NCI-H748 treated with DMSO at 0.1 percent for 48 hours (cell line): ENCODE measurements at regions not wholly inside any gene's neighbourhood (a gene's known extent, or its start where the extent isn't known, plus 50 kb on each side); places are given as distances from the start of the nearest gene placed in this dataset.

ENCODE experiments used
- DNase-seq: peaks from one replicate; lab custom pipeline; 2025; lab: John Stamatoyannopoulos, UW

DNA sequence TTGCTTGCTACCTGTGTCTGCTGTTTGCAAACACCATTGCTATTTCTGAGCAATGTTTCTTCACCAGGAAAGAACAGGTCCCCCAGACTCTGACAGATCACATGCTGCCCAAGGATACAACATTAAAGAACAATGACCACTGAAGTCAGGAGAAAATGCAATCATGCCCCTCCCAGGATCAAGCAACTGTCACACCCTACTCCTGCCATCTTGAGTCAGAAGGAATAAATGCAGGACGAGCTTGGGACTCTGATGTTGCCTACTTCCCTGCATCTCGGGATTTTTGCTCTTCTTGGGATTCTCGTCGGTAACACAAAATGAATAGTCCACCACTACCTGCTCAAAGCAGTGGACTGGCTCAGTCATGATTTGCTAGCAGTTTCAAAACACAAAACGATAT is 490.6 kb downstream of the COG6 start:
- DNase-seq: no peak

GRCh38 chr13:40146611-40147117 is 491.2 kb downstream of the COG6 start:
- DNase-seq: no peak

DNA sequence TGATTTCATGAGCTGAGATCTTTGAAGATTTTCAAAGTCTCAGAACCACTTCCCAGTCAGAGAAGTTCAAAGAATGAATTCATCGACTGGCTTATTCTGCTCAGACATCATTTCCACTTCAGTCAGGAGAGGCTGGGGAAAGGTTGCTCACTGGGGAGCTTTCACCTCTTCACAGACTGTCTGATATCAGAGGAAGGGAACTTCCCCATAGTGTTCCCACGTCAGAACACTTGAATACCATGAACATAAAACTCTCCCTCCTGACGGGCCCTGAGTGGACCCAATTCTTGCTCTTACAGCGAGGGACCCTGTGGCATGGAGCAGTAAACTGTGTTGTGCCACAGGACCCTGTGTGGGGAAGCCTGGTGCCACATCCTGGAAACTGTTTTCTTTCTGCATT is 492.6 kb downstream of the COG6 start:
- no peak for DNase-seq

DNA sequence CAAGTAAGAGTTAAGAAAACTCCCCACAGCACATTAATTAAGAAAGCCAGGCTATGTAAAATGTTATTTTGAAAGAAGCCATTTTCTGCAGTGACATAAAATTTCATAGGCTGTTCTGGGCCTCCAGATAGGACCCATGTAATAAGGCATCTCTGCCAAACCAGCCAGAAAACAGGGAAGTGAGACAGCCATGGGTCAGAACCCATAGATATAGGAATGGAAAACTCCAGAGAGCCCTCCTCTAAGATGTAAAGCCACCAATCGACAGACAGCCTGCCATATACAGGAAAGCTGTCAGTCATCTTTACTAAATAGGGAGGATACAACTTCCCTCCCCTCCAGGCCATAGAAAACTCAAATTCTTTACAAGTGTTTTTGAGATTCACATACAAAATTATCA is 493.3 kb downstream of the COG6 start:
- no peak for DNase-seq

GRCh38 chr13:40149611-40150274 is 494.3 kb downstream of the COG6 start:
- no peak for DNase-seq

- no peak for DNase-seq
Observed at GRCh38 chr13:40151673-40152072, 496.2 kb downstream of the COG6 start.

GRCh38 chr13:40152145-40152544 is 496.7 kb downstream of the COG6 start:
- no peak for DNase-seq

DNA sequence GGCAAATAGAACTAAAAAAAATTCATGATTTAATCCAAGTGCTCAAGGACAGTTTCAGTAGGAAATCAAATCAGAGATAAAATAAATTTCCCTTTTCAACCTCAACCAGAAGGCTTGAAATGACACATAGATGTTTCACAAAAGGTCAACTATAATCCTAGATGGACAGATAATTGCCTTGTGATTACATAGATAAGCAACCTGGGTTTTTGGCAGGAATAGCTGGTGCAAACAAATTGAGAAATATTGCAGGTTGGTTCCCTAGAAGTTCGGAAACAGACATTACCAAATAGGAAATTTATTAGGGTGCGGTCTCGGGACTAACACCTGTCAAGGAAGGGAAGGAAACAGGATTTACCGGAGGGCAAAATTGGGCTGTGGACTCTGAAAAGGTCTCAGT is 497.5 kb downstream of the COG6 start:
- no peak for DNase-seq

- DNase-seq: no peak
Observed at GRCh38 chr13:40153516-40153915, 498.1 kb downstream of the COG6 start.

GRCh38 chr13:40155201-40155600 is 499.7 kb downstream of the COG6 start:
- DNase-seq: no peak

- DNase-seq: no peak
Observed at GRCh38 chr13:40158218-40158617, 502.8 kb downstream of the COG6 start.

DNA sequence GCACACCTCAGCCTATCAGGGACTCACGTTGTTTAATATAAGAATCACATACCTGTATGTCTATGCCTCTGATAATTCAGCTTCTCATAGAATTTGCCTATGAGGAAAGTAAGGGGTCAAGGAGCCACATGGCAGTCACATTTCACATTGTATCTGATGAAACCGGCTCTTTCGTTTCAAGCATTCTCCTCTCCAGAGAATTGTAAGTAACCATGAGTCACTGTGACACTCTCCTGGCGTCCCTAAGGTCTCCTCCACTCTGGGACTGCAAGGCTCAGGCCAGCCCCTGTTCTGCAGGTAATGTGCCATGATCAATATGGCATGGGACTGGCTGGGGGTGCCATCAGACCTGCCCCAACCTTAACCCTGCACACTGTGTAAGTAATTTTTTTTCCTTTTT is 503.3 kb downstream of the COG6 start:
- DNase-seq: no peak

DNA sequence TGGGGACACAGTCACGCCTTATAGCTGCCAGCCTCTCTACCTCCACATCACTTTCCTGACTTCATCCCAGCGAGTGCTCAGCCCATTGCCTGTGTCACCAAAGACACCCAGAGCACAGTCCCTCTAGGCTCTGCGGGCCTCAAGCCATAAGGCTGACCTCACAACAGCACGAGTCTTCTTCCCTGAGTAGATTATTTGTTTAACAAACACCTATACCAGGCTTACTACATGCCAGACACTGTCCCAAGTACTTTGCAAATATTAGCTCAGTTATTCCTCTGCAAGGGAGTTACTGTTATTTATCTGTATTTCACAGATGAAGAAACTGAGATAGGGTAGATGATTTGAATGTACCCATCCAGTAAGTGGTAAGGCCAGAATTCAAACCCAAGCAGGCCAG is 504.3 kb downstream of the COG6 start:
- no peak for DNase-seq

DNA sequence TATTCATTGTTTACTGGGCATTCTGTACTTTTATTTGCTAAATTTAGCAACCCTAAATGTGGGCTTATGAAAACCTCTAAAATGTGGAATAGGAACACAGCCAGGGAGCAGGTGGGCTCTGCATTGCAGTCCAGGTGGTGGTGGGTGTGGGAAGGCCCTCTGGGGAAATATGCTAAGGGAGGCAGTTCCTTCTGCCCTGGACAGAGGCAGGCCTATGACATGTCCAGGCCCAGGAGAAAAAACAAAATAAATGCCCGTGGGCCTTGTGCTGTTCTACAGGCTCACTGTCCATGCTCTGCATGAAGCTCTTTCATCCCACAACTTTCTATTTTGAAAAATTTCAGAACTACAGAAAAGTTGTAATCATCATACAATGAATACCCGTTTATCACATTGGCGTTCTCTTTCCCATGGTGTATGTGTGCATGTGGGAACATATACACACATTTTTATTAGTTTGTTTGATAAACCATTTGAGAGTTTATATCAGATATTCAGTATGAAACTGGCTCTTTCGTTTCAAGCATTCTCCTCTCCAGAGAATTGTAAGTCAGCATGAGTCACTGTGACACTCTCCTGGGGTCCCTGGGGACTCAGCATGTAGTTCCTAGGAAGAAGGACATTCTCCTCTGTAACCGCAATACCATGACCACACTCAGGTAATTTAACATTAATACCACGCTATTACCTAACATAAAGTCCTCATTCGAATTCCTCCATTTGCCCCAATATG is 505.3 kb downstream of the COG6 start:
- DNase-seq: no peak

- no peak for DNase-seq
Observed at GRCh38 chr13:40161351-40161810, 505.1 kb downstream of the FOXO1 start.

DNA sequence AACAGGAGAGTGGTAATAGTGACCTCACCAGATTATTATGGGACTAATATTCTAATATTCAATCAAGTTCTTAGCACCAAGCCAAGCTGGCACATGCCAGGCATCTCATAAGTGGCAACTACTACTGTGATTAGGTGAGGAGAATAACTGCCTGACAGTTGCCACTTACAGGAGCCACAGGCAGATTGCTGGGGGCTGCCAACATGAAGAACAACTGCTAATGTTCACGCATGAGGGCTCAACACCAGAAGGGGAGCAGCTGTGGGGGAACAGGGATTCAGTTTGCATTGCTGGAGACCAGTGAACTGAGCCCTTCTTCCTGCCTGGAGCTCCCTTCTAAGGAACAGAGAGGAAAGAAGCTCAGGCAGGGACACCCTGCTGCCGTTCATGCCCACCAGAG is 504.5 kb downstream of the FOXO1 start:
- no peak for DNase-seq

GRCh38 chr13:40163066-40164000 is 503.1 kb downstream of the FOXO1 start:
- DNase-seq: no peak

DNA sequence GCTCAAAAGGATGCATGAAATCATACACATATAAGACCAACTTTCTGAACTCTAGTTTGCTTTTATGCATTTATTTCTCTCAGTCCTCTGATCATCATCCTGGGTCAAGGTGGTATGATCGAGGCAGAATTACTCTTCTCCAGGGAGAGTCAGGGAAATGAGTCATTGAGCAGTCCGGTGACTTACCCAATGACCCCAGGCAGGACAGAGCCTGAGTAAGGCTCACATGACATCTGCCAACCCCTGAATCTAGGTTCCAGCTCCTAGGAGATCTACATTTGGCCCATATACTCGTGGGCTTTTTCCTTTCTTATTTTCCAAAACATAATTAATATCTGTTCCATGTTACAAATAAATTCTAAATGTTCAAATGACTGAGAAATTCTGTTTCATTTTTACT is 502.3 kb downstream of the FOXO1 start:
- DNase-seq: no peak

- DNase-seq: no peak
Observed at GRCh38 chr13:40165316-40165932, 501.0 kb downstream of the FOXO1 start.

- no peak for DNase-seq
Observed at GRCh38 chr13:40167327-40167726, 499.1 kb downstream of the FOXO1 start.

DNA sequence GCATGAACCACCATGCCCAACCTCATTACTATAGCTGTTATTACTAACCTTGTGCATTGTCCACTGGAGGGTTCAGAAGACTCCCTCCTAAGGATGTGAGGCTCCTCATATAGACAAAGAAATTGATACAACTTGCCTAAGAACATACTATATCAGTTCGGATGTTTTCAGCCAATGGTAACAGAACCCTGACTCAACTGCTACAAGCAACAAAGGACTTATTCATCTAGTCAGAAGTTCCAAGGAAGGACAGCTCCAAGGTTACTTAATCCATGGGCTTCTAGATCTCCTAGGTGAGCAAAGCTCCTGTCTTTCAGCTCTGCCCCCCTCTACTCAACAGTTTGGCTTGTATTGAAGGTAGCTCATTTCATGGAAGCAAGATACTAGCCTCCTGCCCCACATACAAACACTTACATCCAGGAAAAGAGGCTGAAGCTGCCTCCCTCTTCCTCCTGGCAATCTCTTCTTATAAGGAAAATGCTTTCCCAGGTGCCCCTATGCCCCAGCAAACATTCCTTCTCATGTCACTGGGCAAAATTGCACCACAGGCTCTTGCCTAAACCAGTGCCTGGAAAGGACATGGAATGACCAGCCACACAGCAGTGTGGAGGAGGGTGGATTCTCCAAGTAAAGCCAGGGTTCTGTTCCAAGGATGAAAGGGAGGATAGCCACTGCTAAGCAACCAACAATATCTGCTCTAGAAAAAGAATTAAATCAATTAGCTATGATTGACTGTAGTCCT is 497.8 kb downstream of the FOXO1 start:
- DNase-seq: no peak
